ENCODE measurements at regions not wholly inside any gene's neighbourhood (a gene's known extent, or its start where the extent isn't known, plus 50 kb on each side); places are given as distances from the start of the nearest gene placed in this dataset.

- no peak for DNase-seq (ENCODE audit: low spot score)
- Histone ChIP-seq H3K27me3 (replicated peaks; ENCODE audit: insufficient read depth) (no peaks in the 10 kb centered on the region), H3K27ac (no peak overlapping the region), H3K9me3 (no peaks in the 10 kb centered on the region), H3K36me3 (no peaks in the 10 kb centered on the region), H3K4me3 (no peak overlapping the region), H3K4me1 (ENCODE audit: control insufficient read depth in 1 of 2, low read depth in 2 of 2) (no peaks in the 10 kb centered on the region)
- ATAC-seq (ENCODE audit: insufficient number of reproducible peaks, low FRiP score, low read depth): no peak
- no peak for TF ChIP-seq CTCF (IDR thresholded peaks at IDR 0.05)
These were observed 398.5 kb downstream of the GPM6A start for GRCh38 chr4:175413561-175413960.

- DNase-seq (ENCODE audit: low spot score) (no peak), ATAC-seq (ENCODE audit: insufficient number of reproducible peaks, low FRiP score, low read depth) (no peak)
- Histone ChIP-seq H3K27me3 (replicated peaks; ENCODE audit: insufficient read depth) (no peaks in the 10 kb centered on the region), H3K27ac (no peak overlapping the region), H3K4me3 (no peak overlapping the region), H3K9me3 (no peaks in the 10 kb centered on the region), H3K36me3 (no peaks in the 10 kb centered on the region), H3K4me1 (ENCODE audit: control insufficient read depth in 1 of 2, low read depth in 2 of 2) (peaks cover 3 to 6% of the 10 kb centered on the region in 2 donors)
- TF ChIP-seq CTCF (IDR thresholded peaks at IDR 0.05): no peak
These were observed 397.5 kb downstream of the GPM6A start for GRCh38 chr4:175414602-175415001.

- H3K27ac ChIP-seq: peak overlapping the region in 1 of 2 donors; percentile 75
- no peak for TF ChIP-seq CTCF (IDR thresholded peaks at IDR 0.05)
- no peaks in the 10 kb centered on the region for H3K9me3 ChIP-seq
- no peak for ATAC-seq (ENCODE audit: insufficient number of reproducible peaks, low FRiP score, low read depth)
- no peaks in the 10 kb centered on the region for H3K36me3 ChIP-seq
- DNase-seq (ENCODE audit: low spot score): no peak
- no peak overlapping the region for H3K4me3 ChIP-seq
- no peaks in the 10 kb centered on the region for H3K27me3 ChIP-seq (replicated peaks; ENCODE audit: insufficient read depth)
- peaks cover 3 to 6% of the 10 kb centered on the region in 2 donors for H3K4me1 ChIP-seq (ENCODE audit: control insufficient read depth in 1 of 2, low read depth in 2 of 2)
These were observed 393.5 kb downstream of the GPM6A start for GRCh38 chr4:175418516-175418915.

GRCh38 chr4:175419236-175419718 lies 392.8 kb downstream of the GPM6A start:
- peak overlapping the region; percentile 67 to 75 for H3K27ac ChIP-seq
- TF ChIP-seq CTCF (IDR thresholded peaks at IDR 0.05): no peak
- H3K4me1 ChIP-seq (ENCODE audit: control insufficient read depth in 1 of 2, low read depth in 2 of 2): peaks cover 3 to 6% of the 10 kb centered on the region in 2 donors
- H3K4me3 ChIP-seq: no peak overlapping the region
- H3K27me3 ChIP-seq (replicated peaks; ENCODE audit: insufficient read depth): no peaks in the 10 kb centered on the region
- peak; percentile 74 for ATAC-seq (ENCODE audit: insufficient number of reproducible peaks, low FRiP score, low read depth)
- H3K36me3 ChIP-seq: no peaks in the 10 kb centered on the region
- DNase-seq (ENCODE audit: low spot score): no peak
- H3K9me3 ChIP-seq: no peaks in the 10 kb centered on the region

DNA sequence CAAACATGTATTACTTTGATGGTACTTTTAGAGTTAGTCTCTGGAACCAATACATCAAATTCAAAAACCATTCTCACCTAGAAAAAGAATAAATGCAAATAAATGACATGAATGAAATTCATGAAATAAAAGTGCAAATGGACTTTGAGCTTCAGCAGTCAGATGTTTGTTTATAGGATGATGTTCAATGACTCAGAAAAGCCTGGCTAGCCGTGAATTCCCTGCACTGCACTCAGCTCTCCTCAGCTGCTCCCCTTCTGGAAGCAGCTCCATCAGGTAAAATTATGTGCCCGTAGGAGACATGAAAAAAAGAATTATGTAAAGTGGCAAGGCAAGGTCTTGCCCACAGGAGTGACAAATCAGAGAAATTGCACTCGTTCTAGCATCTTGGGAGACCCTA lies 390.6 kb downstream of the GPM6A start:
- ATAC-seq (ENCODE audit: insufficient number of reproducible peaks, low FRiP score, low read depth): no peak
- Histone ChIP-seq H3K27ac (no peak overlapping the region), H3K36me3 (no peaks in the 10 kb centered on the region), H3K9me3 (no peaks in the 10 kb centered on the region), H3K4me1 (ENCODE audit: control insufficient read depth in 1 of 2, low read depth in 2 of 2) (peaks cover 3 to 6% of the 10 kb centered on the region in 2 donors), H3K27me3 (replicated peaks; ENCODE audit: insufficient read depth) (no peaks in the 10 kb centered on the region), H3K4me3 (no peak overlapping the region)
- TF ChIP-seq CTCF (IDR thresholded peaks at IDR 0.05): no peak
- no peak for DNase-seq (ENCODE audit: low spot score)
